Gastrocnemius medialis (tissue), 4 donors: ENCODE measurements at regions not wholly inside any gene's neighbourhood (a gene's known extent, or its start where the extent isn't known, plus 50 kb on each side); places are given as distances from the start of the nearest gene placed in this dataset.

Source experiments
- ATAC-seq, 2 donors: fragments of 150-250 bp; one replicate each; pipeline ENCODE4 v1.9.1; 2016
- DNase-seq, 2 donors: peaks; one replicate each; pipeline ENCODE4 v3.0.0-alpha.2; 2019
- H3K27ac ChIP-seq, 4 donors: fragments of 200-600 bp; sonication (generic); 1 replicate in 1 of 4; 2 replicates in 3 of 4; pipeline ENCODE4 v1.5.1; 2016 to 2018; ENCODE audit warnings: mild to moderate bottlenecking in 2 of 4, moderate library complexity in 1 of 4
- H3K27me3 ChIP-seq, 3 donors: fragments of 200-600 bp; sonication (generic) in 2 of 3; 1 replicate in 1 of 3; 2 replicates in 2 of 3; pipeline versions ENCODE4 v1.5.1 to v1.6.0; 2016 to 2019; ENCODE audit warnings: mild to moderate bottlenecking in 1 of 3, moderate library complexity in 1 of 3
- H3K36me3 ChIP-seq, 2 donors: fragments of 200-600 bp; sonication (generic) in 1 of 2; one replicate each; pipeline ENCODE4 v1.5.1; 2017 to 2018
- H3K4me1 ChIP-seq, 2 donors: fragments of 200-600 bp; sonication (generic) in 1 of 2; one replicate each; pipeline ENCODE4 v1.5.1; 2016 to 2017; ENCODE audit warnings: mild to moderate bottlenecking in 2 of 2
- H3K4me3 ChIP-seq, 4 donors: fragments of 200-600 bp; sonication (generic) in 3 of 4; 1 replicate in 1 of 4; 2 replicates in 3 of 4; pipeline ENCODE4 v1.5.1; 2016 to 2019; ENCODE audit warnings: mild to moderate bottlenecking in 2 of 4
- H3K9me3 ChIP-seq, 3 donors: fragments of 200-600 bp; sonication (generic) in 2 of 3; 1 replicate in 1 of 3; 2 replicates in 2 of 3; pipeline ENCODE4 v1.5.1; 2016 to 2019
- CTCF ChIP-seq, 5 experiments: fragments of 450-650 bp in 3 of 5; fragments of 200-600 bp in 2 of 5; sonication (generic) in 2 of 5; IDR thresholded peaks in 4 of 5; conservative IDR thresholded peaks in 1 of 5; 1 replicate in 4 of 5; 2 replicates in 1 of 5; pipeline ENCODE4 v1.5.1; 2016 to 2019; ENCODE audit warnings: antibody characterized with exemption in 5 of 5, mild to moderate bottlenecking in 3 of 5, moderate library complexity in 3 of 5
- POLR2A ChIP-seq, 2 donors: fragments of 450-650 bp; IDR thresholded peaks; one replicate each; pipeline ENCODE4 v1.6.1; 2017; ENCODE audit warnings: antibody characterized with exemption in 2 of 2, mild to moderate bottlenecking in 2 of 2, moderate library complexity in 2 of 2
- in situ Hi-C, 4 donors: fragments of 200-750 bp; cut with MboI; loops; one replicate each; pipeline versions ENCODE4 v1.15.0 to v1.8.0; 2017; ENCODE audit warnings: low sequenced_read_pairs in 4 of 4
- intact Hi-C: fragments of 100-400 bp; cut with DNase I; formaldehyde crosslinking; loops from one replicate; pipeline ENCODE4 v1.15.1; 2023; ENCODE audit warnings: low total_unique reads

- Histone ChIP-seq H3K27me3 (no peaks in the 10 kb centered on the region), H3K9me3 (no peaks in the 10 kb centered on the region), H3K27ac (no peak overlapping the region), H3K4me1 (no peaks in the 10 kb centered on the region), H3K4me3 (no peak overlapping the region), H3K36me3 (no peaks in the 10 kb centered on the region)
- intact Hi-C loops (no loop called here), in situ Hi-C loops (no loop called here)
- no peak for ATAC-seq
- DNase-seq: no peak
- TF ChIP-seq CTCF (IDR thresholded peaks at IDR 0.05 in 4 of 5, conservative IDR thresholded peaks at IDR 0.05 in 1 of 5) (no peak), POLR2A (IDR thresholded peaks at IDR 0.05) (no peak)
Measured at GRCh38 chr15:95588056-95588455, 742.4 kb upstream of the NR2F2 start.

- TF ChIP-seq CTCF (IDR thresholded peaks at IDR 0.05 in 4 of 5, conservative IDR thresholded peaks at IDR 0.05 in 1 of 5) (no peak), POLR2A (IDR thresholded peaks at IDR 0.05) (no peak)
- H3K27ac ChIP-seq: no peak overlapping the region
Measured at GRCh38 chr15:95590533-95591044, 739.9 kb upstream of the NR2F2 start.

GRCh38 chr15:95591270-95591669 lies 739.2 kb upstream of the NR2F2 start:
- Histone ChIP-seq H3K4me1 (no peaks in the 10 kb centered on the region), H3K27me3 (no peaks in the 10 kb centered on the region), H3K36me3 (no peaks in the 10 kb centered on the region), H3K4me3 (no peak overlapping the region), H3K9me3 (no peaks in the 10 kb centered on the region), H3K27ac (no peak overlapping the region)
- intact Hi-C loops (no loop called here), in situ Hi-C loops (no loop called here)
- DNase-seq (no peak), ATAC-seq (no peak)
- TF ChIP-seq POLR2A (IDR thresholded peaks at IDR 0.05) (no peak), CTCF (IDR thresholded peaks at IDR 0.05 in 4 of 5, conservative IDR thresholded peaks at IDR 0.05 in 1 of 5) (no peak)

More at GRCh38 chr15:95590533-95591044, 739.9 kb upstream of the NR2F2 start:
- DNase-seq (no peak), ATAC-seq (no peak)
- Histone ChIP-seq H3K9me3 (no peaks in the 10 kb centered on the region), H3K4me3 (no peak overlapping the region), H3K27me3 (no peaks in the 10 kb centered on the region), H3K36me3 (no peaks in the 10 kb centered on the region), H3K4me1 (no peaks in the 10 kb centered on the region)
- in situ Hi-C loops: no loop called here
- intact Hi-C loops: no loop called here

GRCh38 chr15:95591886-95592285 lies 738.6 kb upstream of the NR2F2 start:
- no peak for DNase-seq
- Histone ChIP-seq H3K27ac (no peak overlapping the region), H3K9me3 (no peaks in the 10 kb centered on the region), H3K27me3 (no peaks in the 10 kb centered on the region), H3K4me3 (no peak overlapping the region), H3K4me1 (no peaks in the 10 kb centered on the region), H3K36me3 (no peaks in the 10 kb centered on the region)
- TF ChIP-seq POLR2A (IDR thresholded peaks at IDR 0.05) (no peak), CTCF (IDR thresholded peaks at IDR 0.05 in 4 of 5, conservative IDR thresholded peaks at IDR 0.05 in 1 of 5) (no peak)
- in situ Hi-C loops (no loop called here), intact Hi-C loops (no loop called here)
- no peak for ATAC-seq

- Histone ChIP-seq H3K36me3 (no peaks in the 10 kb centered on the region), H3K4me1 (no peaks in the 10 kb centered on the region), H3K27ac (no peak overlapping the region), H3K9me3 (no peaks in the 10 kb centered on the region), H3K4me3 (no peak overlapping the region), H3K27me3 (no peaks in the 10 kb centered on the region)
- ATAC-seq (no peak), DNase-seq (no peak)
- in situ Hi-C loops (no loop called here), intact Hi-C loops (no loop called here)
- no peak for TF ChIP-seq CTCF (IDR thresholded peaks at IDR 0.05 in 4 of 5, conservative IDR thresholded peaks at IDR 0.05 in 1 of 5)
- TF ChIP-seq POLR2A (IDR thresholded peaks at IDR 0.05): no peak
Measured at GRCh38 chr15:95594496-95594895, 736.0 kb upstream of the NR2F2 start.
